Mucosa of gallbladder (tissue), 1 donor: ENCODE measurements at regions not wholly inside any gene's neighbourhood (a gene's known extent, or its start where the extent isn't known, plus 50 kb on each side); places are given as distances from the start of the nearest gene placed in this dataset.

Source experiments
- DNase-seq: peaks from one replicate; pipeline ENCODE4 v3.0.0-alpha.2; 2020; ENCODE audit warnings: low spot score
- donor health status: DM: no; HTN: no; CAD: no.

DNA sequence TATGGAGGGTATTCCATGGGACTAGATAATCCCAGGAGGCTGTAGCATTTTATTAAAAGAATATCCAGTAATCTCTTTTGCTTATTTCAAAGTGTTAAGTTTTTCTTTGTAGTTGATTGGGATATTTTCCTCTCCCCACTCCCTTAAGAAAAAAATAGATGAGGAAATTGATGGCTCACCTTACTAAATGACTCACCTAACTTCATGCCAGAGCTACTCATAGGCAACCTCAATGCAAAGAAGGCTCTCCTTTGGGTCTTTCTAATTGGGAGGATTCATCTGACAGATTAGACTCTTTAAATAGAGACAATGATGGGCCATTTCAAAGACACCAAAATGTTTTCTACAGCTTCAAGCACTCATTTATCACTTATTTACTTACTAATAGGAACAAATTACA is 528.5 kb upstream of the BTBD3 start:
- DNase-seq = no peak

DNA sequence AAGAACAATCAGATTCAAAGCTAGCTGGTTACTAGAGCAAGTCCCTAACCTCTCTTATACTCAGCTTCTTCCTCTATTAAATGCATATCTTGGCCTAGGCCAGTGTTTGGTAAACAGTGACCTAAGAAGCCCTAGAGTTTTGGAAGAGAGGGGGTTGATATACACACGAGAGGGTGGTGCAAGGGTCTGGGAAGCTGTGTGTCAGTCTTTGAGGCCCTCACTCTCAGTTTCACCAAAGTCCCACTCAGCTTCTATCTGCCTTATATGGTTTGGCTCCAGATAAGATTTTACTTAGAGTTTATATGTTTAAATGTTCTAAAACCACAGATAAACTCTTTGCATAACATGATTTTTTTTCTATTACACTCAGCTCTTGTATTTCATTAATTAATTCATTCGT is 526.1 kb upstream of the BTBD3 start:
- no peak for DNase-seq

DNA sequence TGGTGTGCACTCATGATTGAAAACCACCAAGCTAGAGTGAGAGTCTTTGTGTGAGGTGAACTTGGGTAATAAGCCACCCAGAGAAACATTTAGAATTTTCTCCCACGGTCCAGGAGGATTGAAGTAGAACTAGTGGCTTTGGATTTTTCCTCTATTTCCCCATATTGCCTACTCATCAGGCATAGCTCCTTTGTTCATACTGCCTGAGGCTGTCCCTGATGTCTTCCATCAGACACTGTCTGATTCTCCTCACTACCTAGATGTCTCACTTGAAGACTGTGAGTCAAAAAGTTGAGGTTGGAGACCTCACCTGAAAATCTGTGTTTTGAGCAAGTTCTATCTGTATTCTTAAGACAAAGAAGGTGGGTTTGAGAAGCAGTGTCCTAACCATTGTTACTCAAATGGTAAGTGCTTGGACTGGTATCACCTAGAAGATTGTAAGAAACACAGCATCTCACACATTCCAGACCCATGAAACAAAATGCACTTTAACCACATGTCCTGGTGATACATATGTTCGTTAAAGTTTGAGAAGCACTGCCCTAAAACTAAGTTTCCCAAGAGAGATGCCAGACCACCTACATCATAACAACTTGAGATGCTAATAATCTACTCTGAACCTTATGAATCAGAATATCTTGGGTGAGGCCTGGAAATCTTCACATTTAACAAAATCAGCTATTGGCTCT is 523.4 kb upstream of the BTBD3 start:
- DNase-seq = no peak

DNA sequence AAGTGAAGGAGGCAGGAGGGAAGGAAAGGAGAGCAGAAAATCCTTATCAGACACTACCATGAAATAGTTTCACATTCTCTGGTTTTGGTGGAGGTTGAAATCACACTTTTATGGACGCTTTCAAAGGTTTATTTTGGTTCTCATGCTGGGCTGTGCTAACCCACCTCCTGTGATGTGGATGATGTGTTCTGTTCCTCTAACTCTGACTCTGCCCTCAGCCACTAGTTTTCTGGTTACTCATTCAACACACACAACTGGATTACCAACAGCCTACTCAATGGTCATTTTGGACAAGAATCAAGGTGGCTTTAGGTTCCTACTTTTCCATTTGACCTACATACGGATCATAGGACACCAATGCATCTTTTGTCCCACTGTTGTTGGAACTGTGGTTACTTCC is 522.1 kb upstream of the BTBD3 start:
- DNase-seq = no peak

DNA sequence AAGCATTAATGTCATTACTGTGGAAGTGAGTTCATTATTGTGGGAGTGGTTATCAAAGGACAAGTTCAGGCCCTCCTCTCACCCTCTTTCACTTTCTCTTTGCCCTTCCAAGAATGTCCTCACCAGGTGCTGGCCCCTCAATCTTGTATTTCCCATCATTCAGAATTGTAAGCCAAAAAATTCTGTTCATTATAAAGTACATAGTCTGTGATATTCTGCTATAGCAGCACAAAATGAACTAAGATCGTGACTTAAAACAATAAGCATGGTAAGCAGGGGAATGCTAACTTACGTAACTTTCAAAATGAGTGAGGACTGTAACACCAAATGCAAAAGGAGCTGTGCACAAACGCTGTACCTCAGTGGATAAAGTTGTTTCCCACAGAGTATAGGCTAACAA is 515.7 kb upstream of the BTBD3 start:
- DNase-seq = no peak

DNA sequence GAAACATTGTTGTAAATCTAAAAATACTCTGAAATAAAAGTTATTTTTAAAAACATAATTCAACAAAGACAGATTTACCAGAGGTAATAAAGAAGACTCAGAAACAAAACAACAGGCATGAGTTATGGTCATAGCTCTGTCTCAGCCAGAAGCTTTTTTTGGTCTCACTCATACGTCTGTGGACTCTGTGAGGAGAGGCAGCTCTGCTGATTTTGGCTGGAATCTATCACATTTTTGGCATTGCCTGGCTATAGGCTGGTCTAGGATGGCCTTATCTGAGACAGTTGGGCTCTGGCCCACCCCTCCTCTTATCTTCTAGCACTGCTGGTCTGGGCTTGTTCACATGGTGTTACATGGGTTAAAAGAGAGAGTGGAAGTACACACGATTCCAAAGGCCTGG is 514.0 kb upstream of the BTBD3 start:
- no peak for DNase-seq

DNA sequence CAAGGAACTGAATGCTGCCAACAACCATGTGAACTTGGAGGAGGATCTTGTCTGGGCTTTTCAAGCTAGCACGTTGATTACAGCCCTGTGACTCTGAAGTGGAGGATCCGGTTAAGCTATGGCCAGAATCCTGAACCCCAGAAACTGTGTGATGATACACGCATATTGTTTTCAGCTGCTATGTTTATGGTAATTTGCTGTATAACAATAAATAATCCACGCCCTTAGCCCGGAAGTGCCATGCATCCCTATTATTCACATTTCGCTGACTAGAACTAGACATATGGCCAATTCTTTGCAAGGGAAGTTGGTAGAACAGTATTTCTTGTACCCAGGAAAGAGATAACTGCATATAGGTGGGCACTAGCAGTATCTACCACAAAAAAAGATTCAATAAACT is 510.8 kb upstream of the BTBD3 start:
- no peak for DNase-seq

DNA sequence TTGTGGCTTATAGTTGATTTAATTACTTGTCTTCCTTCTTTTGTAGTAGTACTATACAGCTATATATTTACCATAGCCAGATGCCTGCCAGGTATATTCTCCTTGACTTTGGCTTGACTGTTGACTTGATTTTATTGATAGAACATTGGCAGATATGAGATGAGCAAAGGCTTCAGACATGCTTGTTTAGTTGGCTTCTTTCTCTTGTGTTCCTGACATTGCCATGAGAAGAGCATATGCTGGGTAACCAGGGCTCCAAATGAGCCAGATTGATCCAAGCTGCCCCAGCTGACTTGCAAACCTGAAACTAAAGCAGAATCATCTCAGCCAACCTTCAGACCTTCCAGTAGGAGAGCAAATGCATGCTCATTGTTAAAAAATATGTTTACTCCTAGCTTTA is 508.1 kb upstream of the BTBD3 start:
- DNase-seq = no peak

DNA sequence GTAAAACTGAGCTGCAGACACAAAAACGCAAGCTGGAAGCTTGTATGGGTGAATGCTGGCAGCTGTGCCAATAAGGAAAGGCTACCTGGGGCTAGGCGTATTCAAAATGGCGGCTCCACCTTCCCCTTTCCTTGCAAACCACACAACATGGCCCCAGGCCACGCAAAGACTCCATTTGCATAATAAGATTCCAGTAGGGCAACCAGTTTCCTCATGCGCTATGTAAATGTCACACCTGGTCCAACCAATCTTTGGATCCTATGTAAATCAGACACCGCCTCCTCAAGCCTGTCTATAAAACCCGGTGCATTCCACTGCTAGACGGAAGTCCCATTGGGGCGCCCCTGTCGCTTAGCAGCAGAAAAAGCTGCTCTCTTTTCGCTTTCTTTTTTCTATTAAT is 505.9 kb upstream of the BTBD3 start:
- DNase-seq = no peak

DNA sequence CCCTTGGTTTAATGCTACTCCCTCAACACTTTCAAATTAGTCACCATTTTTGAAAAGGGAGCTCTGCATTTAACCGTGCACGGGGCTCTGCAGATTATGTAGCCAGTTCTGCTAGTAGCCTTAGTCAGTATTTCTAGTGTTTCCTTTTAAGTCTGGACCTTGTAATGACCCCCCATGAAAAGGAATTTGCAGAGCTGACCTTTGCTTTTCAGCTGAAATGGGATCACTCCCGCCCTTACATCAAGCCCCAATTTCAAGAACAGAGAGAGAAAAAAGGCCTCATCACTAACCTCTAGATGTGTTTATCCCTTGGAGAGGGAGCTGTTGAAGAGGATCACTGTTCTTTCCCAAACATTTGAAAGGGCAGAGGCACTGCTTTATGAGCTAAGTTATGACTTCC is 490.7 kb upstream of the BTBD3 start:
- DNase-seq = no peak

DNA sequence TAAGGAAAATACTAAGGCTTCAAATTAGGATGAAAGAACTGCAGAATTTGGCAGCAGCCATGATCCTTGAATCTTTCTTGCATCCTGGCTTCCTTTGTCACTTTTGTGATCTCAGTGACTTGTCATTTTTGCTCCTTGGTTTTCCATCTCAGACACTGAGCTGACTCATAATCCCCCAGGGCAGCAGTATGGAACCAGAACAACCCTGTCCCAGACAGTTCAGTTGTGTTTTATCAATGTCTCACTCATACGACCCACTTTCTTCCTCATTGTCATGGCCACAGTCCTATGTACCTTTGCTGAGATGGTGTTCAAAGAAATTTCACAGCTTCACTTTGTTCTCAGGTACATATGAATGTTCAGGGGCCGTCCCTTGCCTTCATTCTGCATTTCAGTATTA is 488.5 kb upstream of the BTBD3 start:
- no peak for DNase-seq

DNA sequence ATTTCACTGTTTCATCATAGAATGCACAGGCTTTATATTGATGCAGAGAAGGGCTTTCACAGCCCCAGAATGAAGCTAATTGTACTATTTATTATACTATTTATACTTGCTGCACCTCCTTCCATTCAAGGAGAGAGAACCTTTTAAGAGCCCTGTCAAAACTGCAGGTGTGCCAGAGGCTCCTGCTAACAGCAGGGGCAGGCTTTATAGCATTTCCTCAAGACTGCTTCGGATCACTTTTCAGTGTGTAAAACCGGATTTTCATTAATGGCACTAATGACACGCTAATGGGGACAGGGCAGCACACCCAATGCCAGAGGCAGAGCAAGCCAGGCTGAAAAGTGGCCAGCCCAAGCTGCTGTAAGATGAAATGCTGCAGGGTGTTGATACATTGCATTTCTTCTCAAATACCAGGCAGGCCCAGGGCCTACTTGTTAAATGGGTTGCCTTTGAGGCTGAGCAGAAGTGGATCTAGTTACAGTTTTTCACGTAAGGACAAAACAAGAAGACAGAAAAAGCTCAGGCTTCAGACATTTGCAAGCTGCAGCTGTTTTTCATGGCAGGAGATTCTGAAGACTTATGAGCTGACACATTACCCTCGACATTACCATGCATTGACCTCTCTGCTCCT is 487.7 kb upstream of the BTBD3 start:
- DNase-seq = no peak

DNA sequence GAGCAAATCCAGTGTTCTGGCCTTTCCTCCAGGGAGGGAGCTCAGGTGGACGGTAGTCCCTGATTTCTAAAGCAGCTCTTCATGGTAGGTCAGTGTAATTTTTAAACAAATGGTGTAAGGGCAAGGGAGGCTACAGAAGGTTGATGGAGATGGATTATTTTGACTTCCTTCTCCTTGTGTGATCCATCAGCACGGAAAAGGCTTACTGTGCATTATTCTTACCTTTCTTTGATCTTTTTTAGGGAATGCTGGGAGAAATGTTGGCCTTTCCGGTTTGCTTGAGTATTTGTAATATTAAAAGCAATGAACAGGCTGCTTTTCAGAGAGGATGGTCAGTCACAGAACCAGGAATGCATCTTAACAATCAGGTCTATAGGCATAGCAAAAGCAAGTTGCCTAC is 487.0 kb upstream of the BTBD3 start:
- DNase-seq = no peak

DNA sequence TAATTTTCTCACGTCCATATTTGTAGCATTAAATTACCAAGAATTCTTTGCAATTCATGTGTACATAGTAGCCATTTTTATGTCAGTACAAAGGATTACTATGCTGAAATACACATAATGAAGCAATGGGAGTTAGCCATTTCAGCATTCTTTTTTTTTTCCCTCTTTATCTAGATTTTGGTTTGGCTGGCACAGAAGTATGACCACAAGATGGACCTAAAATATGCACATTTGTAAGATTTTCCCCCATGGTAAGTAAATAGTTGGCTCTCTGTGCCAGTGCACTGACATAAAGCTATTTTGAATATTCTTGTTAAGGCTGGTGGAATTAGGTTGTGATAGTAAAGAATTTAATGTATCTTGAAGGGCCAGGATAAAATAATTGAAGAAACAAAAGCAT is 486.1 kb upstream of the BTBD3 start:
- no peak for DNase-seq

DNA sequence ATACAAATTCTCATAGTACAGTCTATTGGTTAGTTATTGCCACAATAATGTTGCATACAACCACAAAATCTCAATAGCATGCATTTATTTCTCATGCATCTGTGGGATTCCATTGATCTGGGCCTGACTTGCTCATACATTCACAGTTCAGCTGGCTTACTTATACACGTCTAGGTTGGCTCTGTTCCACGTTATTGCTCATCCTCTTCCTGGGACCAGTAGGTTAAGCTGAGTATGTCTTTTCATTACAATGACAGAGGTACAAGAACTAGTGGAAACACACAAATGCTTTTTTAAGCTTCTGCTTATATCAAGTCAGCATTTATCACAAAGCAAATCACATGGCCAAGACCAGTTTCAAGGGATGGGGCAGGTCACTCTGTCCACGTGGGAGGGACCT is 485.3 kb upstream of the BTBD3 start:
- no peak for DNase-seq

DNA sequence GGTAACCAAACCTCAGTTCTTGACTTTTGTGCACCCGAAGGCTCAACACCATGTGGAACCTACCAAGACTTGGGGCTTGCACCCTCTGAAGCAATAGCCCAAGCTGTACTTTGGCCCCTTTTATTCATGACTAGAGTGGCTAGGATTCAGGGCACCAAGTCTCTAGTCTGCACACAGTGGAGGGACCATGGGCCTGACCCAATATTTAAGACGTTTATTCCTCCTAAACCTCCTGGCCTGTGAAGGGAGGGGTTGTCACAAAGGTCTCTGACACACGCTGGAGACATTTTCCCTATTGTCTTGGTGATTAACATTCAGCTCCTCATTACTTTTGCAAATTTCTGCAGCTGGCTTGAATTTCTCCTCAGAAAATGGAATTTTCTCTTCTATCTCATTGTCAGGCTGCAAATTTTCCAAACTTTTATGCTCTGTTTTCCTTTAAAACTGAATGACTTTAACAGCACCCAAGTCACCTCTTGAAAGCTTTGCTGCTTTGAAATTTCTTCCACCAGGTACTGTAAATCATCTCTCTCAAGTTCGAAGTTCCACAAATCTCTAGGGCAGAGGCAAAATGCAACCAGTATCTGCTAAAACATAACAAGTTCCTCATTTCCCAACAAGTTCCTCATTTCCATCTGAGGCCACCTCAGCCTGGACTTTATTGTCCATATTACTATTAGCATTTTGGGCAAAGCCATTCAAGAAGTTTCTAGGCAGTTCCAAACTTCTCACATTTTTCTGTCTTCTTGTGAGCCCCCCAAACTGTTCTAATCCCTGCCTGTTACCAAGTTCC is 481.4 kb upstream of the BTBD3 start:
- DNase-seq = no peak

DNA sequence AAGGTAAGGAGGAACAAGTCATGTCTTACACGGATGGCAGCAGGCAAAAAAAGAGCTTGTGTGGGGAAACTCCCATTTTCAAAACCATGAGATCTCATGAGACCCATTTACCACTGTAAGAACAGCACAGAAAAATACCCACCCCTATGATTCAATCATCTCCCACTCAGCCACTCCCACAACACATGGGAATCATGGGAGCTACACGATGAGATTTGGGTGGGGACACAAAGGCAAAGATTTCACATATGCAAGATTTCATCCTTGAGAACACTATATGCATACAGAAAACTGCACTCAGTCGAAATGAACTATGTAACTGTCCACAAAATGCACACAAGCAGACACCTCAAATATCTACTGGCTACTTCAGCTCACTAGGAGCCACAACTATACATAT is 480.6 kb upstream of the BTBD3 start:
- no peak for DNase-seq

DNA sequence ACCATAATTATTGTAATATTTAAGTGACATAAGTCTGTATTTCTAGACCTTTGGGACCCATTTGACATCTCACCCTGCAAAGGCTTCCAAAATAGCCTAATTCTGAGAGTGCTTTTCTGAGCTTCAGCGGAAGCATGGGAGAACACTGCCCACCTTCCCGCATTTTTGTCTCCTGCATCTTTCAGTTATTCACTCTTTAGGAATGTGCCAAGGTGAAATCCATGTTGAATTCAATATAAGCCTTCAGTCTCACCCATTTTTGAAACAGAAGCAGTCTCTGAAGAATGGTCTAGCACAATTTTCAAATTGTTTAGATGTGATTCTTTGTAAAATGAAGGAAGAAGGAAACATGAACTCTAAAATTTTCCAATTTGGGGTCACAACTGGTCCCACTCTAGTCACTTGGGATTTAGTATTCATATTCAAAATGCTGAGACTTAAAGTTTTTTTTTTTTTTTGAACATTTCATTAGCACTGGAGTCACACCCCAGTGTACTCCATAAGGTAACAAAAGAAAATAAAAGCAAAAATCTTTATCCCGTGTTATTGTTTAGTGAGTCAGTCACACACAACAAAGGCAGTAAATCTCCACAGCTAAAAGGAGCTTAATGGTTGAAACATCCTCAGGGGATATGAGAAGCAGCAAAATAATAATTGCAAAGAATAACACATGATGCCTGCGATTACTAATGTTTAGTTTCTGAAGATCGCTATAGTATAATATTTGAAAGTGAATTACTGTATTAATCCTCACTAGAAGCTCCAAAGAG is 479.9 kb upstream of the BTBD3 start:
- no peak for DNase-seq

DNA sequence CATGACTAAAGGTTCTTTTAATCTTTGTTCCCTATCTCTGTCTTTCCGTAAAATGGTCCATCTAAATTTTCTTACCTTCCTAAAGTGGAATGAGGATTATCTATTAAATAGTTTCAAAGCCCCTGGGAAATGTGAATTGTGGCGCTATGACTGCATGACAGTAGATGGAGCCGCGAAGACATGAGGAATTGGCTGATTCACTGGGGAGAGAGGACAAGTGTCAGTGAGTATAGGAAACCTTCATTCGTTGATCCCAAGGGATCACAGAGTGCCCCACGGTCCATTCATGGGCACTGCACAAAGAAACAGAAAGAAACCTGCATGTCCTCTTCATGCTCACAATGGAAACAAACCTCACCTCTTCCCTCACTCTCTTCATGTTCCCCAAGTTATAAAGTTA is 479.3 kb upstream of the BTBD3 start:
- no peak for DNase-seq

DNA sequence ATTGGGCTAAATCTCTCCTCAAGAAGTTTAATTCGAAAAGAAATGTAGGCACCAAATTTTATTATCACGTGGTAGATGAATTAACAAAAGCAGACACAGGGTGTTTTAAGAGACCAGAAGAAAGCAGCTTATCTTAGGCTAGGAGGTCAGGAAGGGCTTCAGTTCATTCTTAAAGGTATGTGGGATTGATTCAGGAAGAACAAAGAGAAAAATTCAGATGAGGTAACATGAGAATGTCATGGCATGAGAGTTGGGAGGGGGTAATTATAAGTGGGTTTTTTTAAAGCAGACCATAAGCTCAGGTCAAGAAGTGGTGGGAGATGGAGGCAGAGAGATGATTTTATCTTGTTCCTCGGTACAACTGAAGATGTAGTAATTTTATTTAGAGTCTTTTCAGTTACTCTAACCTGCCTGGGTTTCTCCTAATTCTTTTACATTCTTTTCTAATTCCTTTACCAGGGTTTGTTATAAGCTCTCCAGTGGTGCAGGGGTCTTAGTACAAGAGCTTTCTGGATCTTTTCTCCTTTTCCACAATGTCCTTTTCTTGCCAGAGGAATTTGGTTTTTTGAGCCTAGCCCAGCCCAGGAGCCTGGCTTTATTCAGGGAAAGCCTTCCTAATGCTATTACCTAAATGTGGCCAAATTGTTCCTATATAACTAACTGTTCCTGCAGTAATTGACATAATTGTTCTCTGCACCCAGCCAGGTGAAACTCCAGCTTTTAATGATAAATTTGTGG is 474.1 kb upstream of the BTBD3 start:
- no peak for DNase-seq

DNA sequence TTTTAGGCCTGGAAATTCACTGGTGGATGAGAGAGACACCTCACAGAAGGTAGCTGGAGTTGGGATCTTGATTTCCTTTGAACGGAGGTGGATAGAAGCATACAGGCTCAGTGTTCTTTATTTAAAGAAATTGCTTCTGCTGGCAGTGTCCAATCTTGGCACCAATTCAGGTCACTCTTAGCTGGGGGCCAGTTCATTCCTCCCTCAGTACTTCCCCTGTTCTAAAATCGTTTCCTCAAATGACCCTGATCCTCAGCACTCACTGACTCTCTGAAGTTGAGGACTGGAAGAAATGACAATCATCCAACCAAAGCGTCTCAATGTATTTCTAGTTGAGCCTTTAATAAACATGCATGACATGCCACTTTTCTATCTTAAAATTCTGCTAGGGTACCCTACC is 472.5 kb upstream of the BTBD3 start:
- DNase-seq = no peak

DNA sequence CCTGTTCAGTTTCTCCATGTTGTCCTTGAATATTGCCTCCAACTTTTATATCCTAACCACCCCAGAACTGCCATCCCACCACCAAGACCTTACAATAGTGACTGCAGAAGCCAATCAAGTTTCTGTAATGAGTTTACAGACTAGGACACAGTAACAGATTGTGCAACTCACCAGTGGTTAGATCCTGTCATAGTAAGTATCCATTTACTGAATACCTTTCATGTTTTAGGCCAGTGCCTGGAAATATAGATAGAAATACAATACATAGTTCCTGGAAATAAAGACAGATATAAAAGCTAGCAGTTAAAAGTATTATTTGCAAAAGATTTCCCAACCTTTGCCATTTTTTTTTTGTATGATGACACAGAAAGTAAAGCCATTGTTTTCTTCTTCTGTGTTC is 471.8 kb upstream of the BTBD3 start:
- DNase-seq = no peak
